ENCODE measurements at regions not wholly inside any gene's neighbourhood (a gene's known extent, or its start where the extent isn't known, plus 50 kb on each side); places are given as distances from the start of the nearest gene placed in this dataset.

DNA sequence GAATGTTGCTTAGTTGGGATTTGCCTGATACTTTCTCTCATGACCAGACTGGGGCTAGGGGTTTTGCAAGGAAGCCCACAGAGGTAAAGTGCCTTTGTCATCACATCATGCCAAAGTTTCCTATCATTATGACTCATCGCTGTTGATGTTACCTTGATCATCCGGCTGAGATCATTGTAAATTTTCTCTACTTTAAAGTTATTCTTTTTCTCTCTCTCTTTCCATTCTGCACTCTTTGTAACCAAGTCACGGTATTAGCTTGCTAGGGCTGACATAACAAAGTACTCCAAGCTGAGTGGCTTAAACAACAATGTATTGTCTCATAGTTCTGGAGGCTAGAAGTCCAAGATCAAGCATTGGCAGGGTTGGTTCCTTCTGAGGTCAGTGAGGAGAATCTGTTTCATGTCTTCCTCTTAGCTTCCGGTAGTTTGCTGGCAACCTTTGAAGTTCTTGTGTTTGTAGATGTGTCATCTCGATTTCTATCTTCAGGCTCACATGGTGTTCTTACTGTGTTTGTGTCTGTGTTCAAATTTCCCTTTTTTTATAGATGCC is 113.0 kb downstream of the DTHD1 start:
- no peak for TF ChIP-seq CTCF (IDR thresholded peaks at IDR 0.05)
- TF ChIP-seq EP300 (IDR thresholded peaks at IDR 0.05), result no peak
- no peak for TF ChIP-seq POLR2A (IDR thresholded peaks at IDR 0.05)
